ENCODE measurements at regions not wholly inside any gene's neighbourhood (a gene's known extent, or its start where the extent isn't known, plus 50 kb on each side); places are given as distances from the start of the nearest gene placed in this dataset.

DNA sequence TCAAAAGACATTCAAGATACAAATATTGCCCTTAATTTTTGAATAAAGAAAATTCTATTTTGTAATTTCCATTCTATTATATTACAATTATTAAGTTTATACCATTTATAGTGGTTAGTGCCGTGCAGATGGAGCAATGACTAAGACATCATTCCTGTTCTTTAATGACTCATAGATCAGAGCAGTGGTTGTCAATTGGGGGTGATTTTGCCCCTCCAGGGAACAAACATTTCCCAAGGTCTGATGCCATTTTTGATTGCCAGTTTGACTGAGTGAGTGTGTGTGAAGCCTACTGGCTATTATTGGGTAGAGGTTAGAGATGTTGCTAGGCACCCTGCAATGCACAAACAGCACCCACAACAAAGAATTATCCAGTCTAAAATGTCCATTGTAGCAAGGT is 97.9 kb upstream of the DDIT4L start:
- TF ChIP-seq POLR2A (IDR thresholded peaks at IDR 0.05; ENCODE audit: low read depth, low read length) (no peak), TAF1 (IDR thresholded peaks at IDR 0.05; ENCODE audit: borderline replicate concordance, low read depth, low read length) (no peak)

Data from GM12892 (cell line).